Mesendoderm (in vitro differentiated cells): ENCODE measurements at regions not wholly inside any gene's neighbourhood (a gene's known extent, or its start where the extent isn't known, plus 50 kb on each side); places are given as distances from the start of the nearest gene placed in this dataset.

Experiments
- DNase-seq: peaks from one replicate; pipeline ENCODE4 v3.0.0; 2013
- H2AK5ac ChIP-seq: 2 replicates; pipeline ENCODE4 v1.6.1; 2013; ENCODE audit warnings: low read length, inconsistent platforms
- H2BK120ac ChIP-seq: 2 replicates; pipeline ENCODE4 v1.6.1; 2013; ENCODE audit warnings: low read depth, mild to moderate bottlenecking, low read length, moderate library complexity, mixed read lengths
- H2BK15ac ChIP-seq: replicated peaks from 2 replicates; pipeline ENCODE4 v1.6.1; 2013; ENCODE audit warnings: low read depth, mild to moderate bottlenecking, moderate library complexity
- H2BK5ac ChIP-seq: 2 replicates; pipeline ENCODE4 v1.6.1; 2013; ENCODE audit warnings: low read length, inconsistent platforms
- H3K18ac ChIP-seq: 2 replicates; pipeline ENCODE4 v1.6.1; 2013; ENCODE audit warnings: mild to moderate bottlenecking, low read length, mixed read lengths
- H3K23ac ChIP-seq: one replicate; pipeline ENCODE4 v1.6.1; 2013; ENCODE audit warnings: low read length
- H3K27ac ChIP-seq: 2 replicates; pipeline ENCODE4 v1.5.1; 2013; ENCODE audit warnings: low read depth, mild to moderate bottlenecking, inconsistent platforms, low read length, moderate library complexity
- H3K27me3 ChIP-seq: 2 replicates; pipeline ENCODE4 v1.6.1; 2013; ENCODE audit warnings: low read length, control low read depth, mild to moderate bottlenecking, inconsistent platforms; ENCODE audit not compliant: insufficient read depth, poor library complexity
- H3K36me3 ChIP-seq: 2 replicates; pipeline ENCODE4 v1.6.1; 2013; ENCODE audit warnings: low read length, inconsistent platforms; ENCODE audit not compliant: control insufficient read depth, insufficient read depth
- H3K4ac ChIP-seq: one replicate; pipeline ENCODE4 v1.6.1; 2013; ENCODE audit warnings: low read depth, mild to moderate bottlenecking, low read length, moderate library complexity
- H3K4me1 ChIP-seq: 2 replicates; pipeline ENCODE4 v1.6.1; 2013; ENCODE audit warnings: low read depth, low read length, inconsistent platforms; ENCODE audit not compliant: control insufficient read depth
- H3K4me2 ChIP-seq: 2 replicates; pipeline ENCODE4 v1.6.1; 2013; ENCODE audit warnings: low read length
- H3K4me3 ChIP-seq: 2 replicates; pipeline ENCODE4 v1.5.1; 2013; ENCODE audit warnings: mild to moderate bottlenecking, low read length
- H3K56ac ChIP-seq: one replicate; pipeline ENCODE4 v1.6.1; 2013; ENCODE audit warnings: low read length
- H3K79me1 ChIP-seq: 2 replicates; pipeline ENCODE4 v1.6.1; 2013; ENCODE audit warnings: low read length, inconsistent platforms
- H3K79me2 ChIP-seq: 2 replicates; pipeline ENCODE4 v1.6.1; 2013; ENCODE audit warnings: mild to moderate bottlenecking, low read length; ENCODE audit not compliant: control insufficient read depth, insufficient read depth
- H3K9ac ChIP-seq: 2 replicates; pipeline ENCODE4 v1.6.1; 2013; ENCODE audit warnings: low read length, inconsistent platforms
- H4K5ac ChIP-seq: one replicate; pipeline ENCODE4 v1.6.1; 2013; ENCODE audit warnings: low read length
- H4K8ac ChIP-seq: one replicate; pipeline ENCODE4 v1.6.1; 2013; ENCODE audit warnings: low read depth, mild to moderate bottlenecking, control low read depth, low read length, moderate library complexity
- WGBS: extraction: QIAGEN DNeasy Blood & Tissue Kit; methylation state at CpG from one replicate; pipeline ENCODE4 v1.1.7; 2013; ENCODE audit warnings: low lambda C conversion rate, missing lambda C conversion rate; ENCODE audit not compliant: insufficient coverage; ENCODE audit errors: extremely low coverage; 5-methylcytosine and 5-hydroxymethylcytosine counted together

- Histone ChIP-seq H3K23ac (no peak overlapping the region), H3K9ac (no peak overlapping the region), H3K4me3 (no peak overlapping the region), H3K4me1 (no peaks in the 10 kb centered on the region), H2AK5ac (no peak overlapping the region), H4K5ac (no peak overlapping the region), H3K79me2 (no peaks in the 10 kb centered on the region), H3K79me1 (no peaks in the 10 kb centered on the region), H4K8ac (no peak overlapping the region), H2BK120ac (no peak overlapping the region), H3K36me3 (no peaks in the 10 kb centered on the region), H2BK5ac (no peak overlapping the region), H3K27ac (no peak overlapping the region), H3K27me3 (no peaks in the 10 kb centered on the region), H3K4me2 (no peak overlapping the region), H3K18ac (no peak overlapping the region), H3K4ac (no peak overlapping the region), H3K56ac (no peak overlapping the region), H2BK15ac (no peak overlapping the region)
- WGBS = 100% methylated on average over 1 of the region's 27 CpGs
- DNase-seq = no peak
Measured at GRCh38 chr21:43315244-43316137, 111.4 kb downstream of the SIK1 start.

DNA sequence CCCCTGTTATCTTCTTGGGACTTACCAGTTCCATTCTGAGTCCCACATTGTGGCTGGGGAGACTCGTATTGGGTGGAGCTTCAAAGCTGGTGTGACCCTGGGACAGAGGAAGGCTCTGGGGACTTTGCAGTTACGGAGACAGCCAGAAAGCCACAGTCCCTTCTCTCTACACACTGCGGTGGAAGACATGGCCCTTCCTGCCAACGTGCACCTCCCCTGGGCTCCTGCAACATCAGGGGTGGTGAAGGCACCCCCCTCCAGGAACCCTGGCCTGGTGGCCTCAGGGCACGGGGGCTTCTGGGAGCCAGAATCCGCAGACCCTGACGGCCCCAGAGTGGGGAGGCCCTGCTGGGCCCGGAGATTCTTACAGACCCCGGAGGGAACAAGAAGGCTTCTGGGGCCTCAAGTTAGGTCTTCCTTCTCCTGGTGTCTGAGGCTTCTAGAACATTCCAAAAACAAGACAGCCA, 113.0 kb downstream of the SIK1 start:
- Histone ChIP-seq H3K27me3 (no peaks in the 10 kb centered on the region), H2AK5ac (no peak overlapping the region), H3K9ac (no peak overlapping the region), H3K79me2 (no peaks in the 10 kb centered on the region), H3K4me2 (no peak overlapping the region), H4K8ac (no peak overlapping the region), H2BK15ac (no peak overlapping the region), H3K79me1 (no peaks in the 10 kb centered on the region), H2BK5ac (no peak overlapping the region), H3K56ac (no peak overlapping the region), H3K23ac (no peak overlapping the region), H3K4me1 (no peaks in the 10 kb centered on the region), H3K36me3 (no peaks in the 10 kb centered on the region), H3K4ac (no peak overlapping the region), H3K4me3 (no peak overlapping the region), H4K5ac (no peak overlapping the region), H3K27ac (no peak overlapping the region), H3K18ac (no peak overlapping the region), H2BK120ac (no peak overlapping the region)
- no peak for DNase-seq
- no CpG with 5 or more reads among the region's 9 CpGs for WGBS

GRCh38 chr21:43313221-43313938, 113.6 kb downstream of the SIK1 start:
- Histone ChIP-seq H3K27ac (no peak overlapping the region), H3K79me2 (no peaks in the 10 kb centered on the region), H3K9ac (no peak overlapping the region), H3K4ac (no peak overlapping the region), H2BK15ac (no peak overlapping the region), H3K56ac (no peak overlapping the region), H2BK5ac (no peak overlapping the region), H3K4me3 (no peak overlapping the region), H4K8ac (no peak overlapping the region), H3K4me2 (no peak overlapping the region), H3K36me3 (no peaks in the 10 kb centered on the region), H3K18ac (no peak overlapping the region), H4K5ac (no peak overlapping the region), H3K23ac (no peak overlapping the region), H3K4me1 (no peaks in the 10 kb centered on the region), H2BK120ac (no peak overlapping the region), H2AK5ac (no peak overlapping the region), H3K27me3 (no peaks in the 10 kb centered on the region), H3K79me1 (no peaks in the 10 kb centered on the region)
- no peak for DNase-seq
- WGBS = no CpG with 5 or more reads among the region's 20 CpGs

- H3K4ac ChIP-seq = no peak overlapping the region
Measured at GRCh38 chr21:43312751-43313169, 114.2 kb downstream of the SIK1 start.

DNA sequence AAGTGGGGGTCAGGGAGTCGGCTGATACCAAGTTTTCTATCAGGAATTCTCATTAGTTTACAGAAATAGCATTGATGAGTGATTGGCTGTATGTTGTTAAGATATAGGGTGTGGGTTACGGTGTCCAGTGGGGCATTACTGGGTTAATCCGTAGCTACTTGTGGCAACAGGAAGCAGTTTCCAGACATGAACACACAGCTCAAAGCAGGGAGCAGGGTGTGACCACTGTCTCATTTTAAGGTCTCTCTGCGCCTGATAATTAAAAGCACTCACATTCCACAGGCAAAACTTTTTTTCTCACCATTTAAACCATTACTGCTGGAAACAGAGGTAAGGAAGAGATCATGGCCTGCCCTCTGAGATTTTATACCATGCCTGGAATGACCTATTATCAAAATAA, 114.9 kb downstream of the SIK1 start:
- no peak overlapping the region for H4K8ac ChIP-seq
- DNase-seq = no peak
- H3K9ac ChIP-seq = no peak overlapping the region
- H3K79me2 ChIP-seq = no peaks in the 10 kb centered on the region
- H3K18ac ChIP-seq = no peak overlapping the region
- no peaks in the 10 kb centered on the region for H3K36me3 ChIP-seq
- H2AK5ac ChIP-seq = no peak overlapping the region
- no peak overlapping the region for H2BK15ac ChIP-seq
- no peak overlapping the region for H3K4me3 ChIP-seq
- H3K27me3 ChIP-seq = no peaks in the 10 kb centered on the region
- no CpG with 5 or more reads among the region's 4 CpGs for WGBS
- no peak overlapping the region for H2BK5ac ChIP-seq
- H4K5ac ChIP-seq = no peak overlapping the region
- H3K4me1 ChIP-seq = no peaks in the 10 kb centered on the region
- H3K79me1 ChIP-seq = no peaks in the 10 kb centered on the region
- no peak overlapping the region for H3K23ac ChIP-seq
- H2BK120ac ChIP-seq = no peak overlapping the region
- no peak overlapping the region for H3K4me2 ChIP-seq
- H3K27ac ChIP-seq = no peak overlapping the region
- no peak overlapping the region for H3K56ac ChIP-seq
- H3K4ac ChIP-seq = no peak overlapping the region

More at GRCh38 chr21:43312751-43313169, 114.2 kb downstream of the SIK1 start:
- H3K9ac ChIP-seq = no peak overlapping the region
- H2AK5ac ChIP-seq = no peak overlapping the region
- no peaks in the 10 kb centered on the region for H3K79me2 ChIP-seq
- H2BK120ac ChIP-seq = no peak overlapping the region
- H4K5ac ChIP-seq = no peak overlapping the region
- no peak overlapping the region for H3K18ac ChIP-seq
- no CpG with 5 or more reads among the region's 6 CpGs for WGBS
- H3K36me3 ChIP-seq = no peaks in the 10 kb centered on the region
- H3K56ac ChIP-seq = no peak overlapping the region
- no peak overlapping the region for H4K8ac ChIP-seq
- H3K27ac ChIP-seq = no peak overlapping the region
- H3K27me3 ChIP-seq = no peaks in the 10 kb centered on the region
- no peak for DNase-seq
- H3K4me3 ChIP-seq = no peak overlapping the region
- H2BK5ac ChIP-seq = no peak overlapping the region
- no peaks in the 10 kb centered on the region for H3K4me1 ChIP-seq
- no peaks in the 10 kb centered on the region for H3K79me1 ChIP-seq
- H2BK15ac ChIP-seq = no peak overlapping the region
- H3K4me2 ChIP-seq = no peak overlapping the region
- no peak overlapping the region for H3K23ac ChIP-seq
